ENCODE measurements at regions not wholly inside any gene's neighbourhood (a gene's known extent, or its start where the extent isn't known, plus 50 kb on each side); places are given as distances from the start of the nearest gene placed in this dataset.

DNA sequence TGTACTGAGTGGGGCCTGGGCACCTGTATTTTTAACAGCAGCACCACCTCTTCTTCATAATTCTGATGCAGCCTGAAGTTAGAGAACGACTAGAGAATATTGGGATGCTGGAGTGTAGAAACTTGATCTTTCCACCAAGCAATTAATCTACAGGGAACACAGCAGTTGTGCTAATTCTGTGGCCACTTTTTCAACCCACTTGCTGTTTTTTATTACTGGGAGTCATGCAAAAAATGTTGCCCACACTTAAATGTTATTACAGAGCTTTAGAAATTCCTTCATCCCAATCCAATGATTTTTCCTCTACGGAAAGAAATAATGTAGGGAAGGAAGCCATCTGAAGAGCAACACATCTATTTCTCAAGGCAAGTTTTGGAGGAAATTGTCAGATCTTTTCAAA is 190.9 kb upstream of the TUT7 start:
- TF ChIP-seq, protein P1, sequence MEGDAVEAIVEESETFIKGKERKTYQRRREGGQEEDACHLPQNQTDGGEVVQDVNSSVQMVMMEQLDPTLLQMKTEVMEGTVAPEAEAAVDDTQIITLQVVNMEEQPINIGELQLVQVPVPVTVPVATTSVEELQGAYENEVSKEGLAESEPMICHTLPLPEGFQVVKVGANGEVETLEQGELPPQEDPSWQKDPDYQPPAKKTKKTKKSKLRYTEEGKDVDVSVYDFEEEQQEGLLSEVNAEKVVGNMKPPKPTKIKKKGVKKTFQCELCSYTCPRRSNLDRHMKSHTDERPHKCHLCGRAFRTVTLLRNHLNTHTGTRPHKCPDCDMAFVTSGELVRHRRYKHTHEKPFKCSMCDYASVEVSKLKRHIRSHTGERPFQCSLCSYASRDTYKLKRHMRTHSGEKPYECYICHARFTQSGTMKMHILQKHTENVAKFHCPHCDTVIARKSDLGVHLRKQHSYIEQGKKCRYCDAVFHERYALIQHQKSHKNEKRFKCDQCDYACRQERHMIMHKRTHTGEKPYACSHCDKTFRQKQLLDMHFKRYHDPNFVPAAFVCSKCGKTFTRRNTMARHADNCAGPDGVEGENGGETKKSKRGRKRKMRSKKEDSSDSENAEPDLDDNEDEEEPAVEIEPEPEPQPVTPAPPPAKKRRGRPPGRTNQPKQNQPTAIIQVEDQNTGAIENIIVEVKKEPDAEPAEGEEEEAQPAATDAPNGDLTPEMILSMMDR (IDR thresholded peaks at IDR 0.05; ENCODE audit: extremely low read depth, missing control alignments) = no peak
- DNase-seq (ENCODE audit: low spot score) = no peak

DNA sequence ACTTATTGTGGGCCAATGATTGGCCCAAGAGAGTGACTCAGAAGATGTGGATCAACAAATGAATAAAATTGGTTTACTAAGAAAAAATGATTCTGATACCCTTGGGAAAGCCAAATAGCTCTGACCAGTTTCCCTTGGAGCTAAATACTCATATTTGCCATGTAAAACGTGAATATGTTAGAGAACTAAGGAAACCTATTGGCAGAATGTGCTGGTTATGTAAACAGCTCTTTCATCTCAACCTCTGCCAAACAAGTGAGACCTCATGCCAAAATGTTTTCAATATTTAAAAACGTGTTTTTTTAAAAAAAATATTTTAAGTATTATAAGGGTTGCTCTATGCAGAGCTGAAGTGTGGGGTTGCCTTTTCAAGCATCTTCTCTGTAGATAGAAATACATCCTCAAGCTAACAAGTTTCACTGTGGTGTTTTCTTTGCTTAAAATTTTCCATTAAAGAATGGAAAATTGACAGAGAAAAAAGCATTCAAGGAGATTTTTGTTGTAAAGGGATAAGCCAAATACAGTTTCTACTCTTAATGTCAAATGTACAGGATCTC is 186.9 kb upstream of the TUT7 start:
- TF ChIP-seq, protein P1 (IDR thresholded peaks at IDR 0.05; ENCODE audit: extremely low read depth, missing control alignments) = no peak

DNA sequence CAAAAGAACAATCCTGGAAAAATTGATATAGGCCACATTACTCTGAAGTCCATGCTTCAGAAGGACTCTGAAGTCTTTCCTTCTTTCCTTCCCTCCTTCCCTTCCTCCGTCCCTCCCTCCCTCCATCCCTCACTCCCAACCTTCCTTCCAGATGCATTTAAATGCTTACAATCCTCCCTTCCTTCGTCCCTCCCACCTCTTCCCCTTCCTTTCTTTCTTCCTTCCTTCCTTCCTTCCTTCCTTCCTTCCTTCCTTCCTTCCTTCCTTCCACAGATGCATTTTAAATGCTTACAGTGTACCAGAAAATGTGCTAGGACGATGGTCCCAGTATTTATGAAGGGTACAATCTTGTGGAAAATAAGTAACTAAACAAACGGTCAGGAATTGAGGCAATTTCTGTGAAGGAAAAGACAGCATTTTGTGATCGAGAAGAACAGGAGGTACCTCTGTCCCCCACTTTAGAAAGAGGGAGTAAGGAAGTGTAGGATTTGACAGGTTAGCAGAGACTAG is 181.3 kb upstream of the TUT7 start:
- no peak for DNase-seq (ENCODE audit: low spot score)
- TF ChIP-seq, protein P1 (IDR thresholded peaks at IDR 0.05; ENCODE audit: extremely low read depth, missing control alignments) = no peak

More for the DNA sequence above, 186.9 kb upstream of the TUT7 start:
- DNase-seq (ENCODE audit: low spot score) = no peak

DNA sequence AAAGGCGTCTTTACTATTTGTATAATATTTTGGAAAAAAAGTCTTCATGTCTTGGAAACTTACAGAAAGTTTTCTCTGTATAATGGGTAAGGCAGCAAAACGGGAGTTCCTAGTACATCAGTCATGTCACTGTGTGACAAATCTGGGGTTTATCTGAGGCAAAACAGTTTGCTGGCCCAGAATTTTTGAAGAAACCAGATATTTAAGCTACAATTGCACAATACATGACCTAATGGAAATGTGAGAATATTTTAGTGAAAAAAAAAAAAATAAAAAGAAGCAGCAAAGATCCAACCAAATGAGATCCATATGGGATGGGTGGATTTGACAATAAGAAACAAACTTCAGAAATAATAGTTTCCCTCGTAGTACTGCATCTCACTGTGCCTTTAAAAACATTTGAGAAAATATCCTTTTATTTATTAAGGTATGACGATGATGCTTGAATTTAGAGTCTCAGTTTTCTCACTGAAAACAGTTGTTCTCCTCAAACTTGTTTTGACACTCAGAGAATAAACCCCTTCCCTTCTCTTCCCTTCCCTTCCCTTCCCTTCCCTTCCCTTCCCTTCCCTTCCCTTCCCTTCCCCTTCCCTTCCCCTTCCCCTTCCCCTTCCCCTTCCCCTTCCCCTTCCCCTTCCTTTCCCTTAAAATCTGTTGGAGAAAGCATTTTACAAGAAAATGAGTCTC is 180.5 kb upstream of the TUT7 start:
- TF ChIP-seq, protein P1 (IDR thresholded peaks at IDR 0.05; ENCODE audit: extremely low read depth, missing control alignments) = no peak
- DNase-seq (ENCODE audit: low spot score) = no peak

DNA sequence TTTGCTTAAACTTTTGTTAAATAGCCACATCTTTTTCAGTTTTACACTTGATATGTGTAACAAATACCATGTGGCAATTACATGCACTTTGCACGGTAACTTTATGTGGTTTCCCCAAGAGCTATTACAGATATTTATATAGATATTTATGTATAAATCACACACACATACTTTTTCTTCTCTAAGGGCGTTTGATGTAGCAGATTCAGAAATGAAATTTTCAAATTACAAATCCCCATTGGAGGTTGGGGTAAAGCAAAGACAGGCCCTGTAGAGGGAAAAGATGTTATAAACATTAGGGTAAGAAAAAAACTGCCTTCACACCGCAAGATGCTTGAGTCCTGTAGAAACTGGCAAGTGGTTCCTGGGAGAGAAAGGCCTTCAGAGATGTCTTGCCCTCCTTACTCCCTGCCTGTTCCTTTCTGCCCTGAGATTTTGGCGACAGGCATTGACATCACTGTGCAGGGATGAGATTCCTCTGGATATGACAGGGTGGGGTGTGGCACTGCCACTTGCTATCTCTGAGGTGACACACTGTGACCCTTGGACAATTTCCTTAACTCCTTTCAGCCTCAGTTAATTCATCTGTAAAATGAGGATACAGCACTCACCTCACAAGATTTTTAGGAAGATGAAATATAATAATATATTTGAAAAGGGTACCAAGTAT is 177.9 kb upstream of the TUT7 start:
- TF ChIP-seq, protein P1 (IDR thresholded peaks at IDR 0.05; ENCODE audit: extremely low read depth, missing control alignments) = no peak
- DNase-seq (ENCODE audit: low spot score) = no peak

DNA sequence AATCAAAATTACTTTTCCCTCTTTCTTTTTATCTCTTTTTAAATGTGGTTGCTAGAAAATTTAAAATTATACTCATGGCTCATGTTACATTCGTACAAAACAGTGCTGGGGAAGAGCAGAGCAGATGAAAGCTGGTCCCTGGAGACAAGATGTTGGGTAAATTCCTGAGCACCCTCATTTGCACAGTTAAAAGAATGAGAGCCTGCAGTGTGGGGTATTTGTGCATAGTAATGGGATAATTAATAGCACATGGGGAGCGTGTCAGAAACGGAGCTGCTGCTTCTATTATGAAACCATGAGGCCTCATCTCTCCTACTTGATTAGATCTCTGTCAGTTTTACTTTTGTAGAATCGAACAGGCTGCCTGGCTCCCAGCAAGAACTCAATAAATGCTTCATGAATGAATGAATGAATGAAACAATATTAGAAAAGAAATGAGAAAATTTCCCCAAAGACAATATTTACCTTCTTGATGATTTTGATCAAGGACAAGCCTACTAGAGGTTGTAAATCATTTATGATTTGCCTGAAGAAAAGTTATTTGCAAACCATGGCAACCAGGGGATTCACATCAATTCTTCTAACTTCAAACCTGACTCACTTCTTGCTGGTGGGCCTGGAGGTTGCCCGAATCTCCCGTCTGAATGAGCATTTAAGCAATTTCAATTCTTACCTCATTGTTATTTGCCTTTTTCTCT is 177.2 kb upstream of the TUT7 start:
- DNase-seq (ENCODE audit: low spot score) = no peak
- TF ChIP-seq, protein P1 (IDR thresholded peaks at IDR 0.05; ENCODE audit: extremely low read depth, missing control alignments) = no peak

Measured in GM20000 (cell line).